ENCODE measurements at regions not wholly inside any gene's neighbourhood (a gene's known extent, or its start where the extent isn't known, plus 50 kb on each side); places are given as distances from the start of the nearest gene placed in this dataset.
"Not testable (repeated sequence)": the region's sequence is repeated elsewhere in the genome, so short reads cannot be mapped to it uniquely, and the experiment has no call there.

- H3K27me3 Mint-ChIP-seq (ENCODE audit: low read depth); ATAC-seq; CTCF ChIA-PET; H3K4me3 Mint-ChIP-seq; H3K36me3 Mint-ChIP-seq (ENCODE audit: low read depth); DNase-seq; H3K27ac Mint-ChIP-seq; POLR2A ChIA-PET; H3K9me3 Mint-ChIP-seq (ENCODE audit: insufficient read depth): not testable (repeated sequence)
- peaks cover 29% of the 10 kb centered on the region for H3K4me1 Mint-ChIP-seq (ENCODE audit: low read depth)
Observed at GRCh38 chr14:105892453-105893441, 366.4 kb downstream of the TMEM121 start.

DNA sequence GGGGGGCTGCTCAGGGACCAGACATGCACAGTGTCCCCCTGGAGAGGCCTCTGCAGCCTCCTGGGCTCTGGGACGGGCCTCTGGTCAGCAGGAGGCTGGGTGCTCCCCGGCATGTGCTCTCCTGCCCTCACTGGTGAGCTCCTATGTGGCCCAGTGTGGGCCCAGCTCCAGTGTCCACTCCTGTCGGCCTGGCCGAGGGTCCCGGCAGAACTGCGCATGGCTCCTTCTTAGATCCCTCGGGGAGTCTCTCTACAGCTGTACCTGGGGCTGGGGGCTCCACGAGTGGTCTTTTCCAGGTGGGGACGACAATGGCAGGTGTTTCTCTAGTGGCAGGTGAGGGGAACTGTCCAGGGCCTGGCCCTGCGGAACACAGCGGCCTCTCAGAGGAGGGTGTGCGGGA lies 367.3 kb downstream of the TMEM121 start:
- ATAC-seq; POLR2A ChIA-PET; DNase-seq; H3K36me3 Mint-ChIP-seq (ENCODE audit: low read depth); H3K27ac Mint-ChIP-seq; H3K9me3 Mint-ChIP-seq (ENCODE audit: insufficient read depth); CTCF ChIA-PET; H3K27me3 Mint-ChIP-seq (ENCODE audit: low read depth); H3K4me3 Mint-ChIP-seq: not testable (repeated sequence)
- peaks cover 33% of the 10 kb centered on the region for H3K4me1 Mint-ChIP-seq (ENCODE audit: low read depth)

GRCh38 chr14:105894125-105894977 lies 368.0 kb downstream of the TMEM121 start:
- Mint-ChIP-seq H3K36me3 (ENCODE audit: low read depth) (no peaks in the 10 kb centered on the region), H3K4me3 (no peak overlapping the region), H3K9me3 (ENCODE audit: insufficient read depth) (no peaks in the 10 kb centered on the region), H3K27ac (no peak overlapping the region), H3K27me3 (ENCODE audit: low read depth) (peaks cover 3% of the 10 kb centered on the region), H3K4me1 (ENCODE audit: low read depth) (peaks cover 33% of the 10 kb centered on the region)
- ChIA-PET CTCF (no interaction called here), POLR2A (no interaction called here)
- ATAC-seq = no peak
- DNase-seq = no peak

DNA sequence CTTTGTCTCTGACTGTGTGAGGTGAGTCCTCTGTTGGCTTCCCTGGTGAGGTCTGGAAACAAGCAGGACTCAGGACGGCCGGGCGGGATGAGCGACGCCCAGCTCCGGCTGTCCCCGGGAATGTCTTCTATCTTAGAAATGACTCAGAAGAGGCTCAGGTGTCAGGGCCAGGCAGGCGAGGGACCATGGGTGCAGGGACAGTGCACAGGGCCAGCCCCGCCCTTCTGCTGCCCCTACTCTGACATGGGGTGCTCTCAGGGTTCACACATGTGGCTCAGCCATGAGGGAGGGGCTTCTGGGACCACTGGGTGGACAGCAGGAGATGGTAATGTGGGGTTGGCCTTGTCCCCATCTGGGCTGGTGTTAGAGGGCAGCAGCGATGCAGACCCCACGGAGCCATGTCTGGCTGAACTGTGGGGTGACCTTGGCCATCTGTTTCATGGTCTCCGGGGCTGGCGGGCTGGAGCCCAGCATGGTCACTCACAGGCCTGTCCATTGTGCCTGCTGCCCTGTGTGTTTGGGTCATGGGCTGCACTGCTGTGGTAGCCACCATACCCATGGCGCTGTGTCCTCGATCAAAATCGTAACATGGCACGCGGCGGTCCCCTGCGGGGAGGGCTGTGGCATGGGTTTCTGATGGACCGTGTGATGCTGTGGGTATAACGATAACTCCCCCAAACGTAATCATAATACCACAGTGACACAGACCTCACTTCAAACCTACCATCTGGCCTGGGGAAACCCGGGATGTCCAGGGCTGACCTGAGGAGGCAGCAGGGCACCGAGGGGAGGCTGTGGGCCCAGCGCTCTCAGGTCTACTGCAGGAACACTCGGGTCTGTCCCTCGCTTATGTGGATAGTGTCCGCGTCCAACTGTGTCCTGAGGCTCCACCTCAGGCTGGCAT lies 368.8 kb downstream of the TMEM121 start:
- no peak overlapping the region for H3K4me3 Mint-ChIP-seq
- DNase-seq (no peak), ATAC-seq (no peak)
- ChIA-PET CTCF (no interaction called here), POLR2A (no interaction called here)
- H3K27me3 Mint-ChIP-seq (ENCODE audit: low read depth) = peaks cover 3% of the 10 kb centered on the region
- no peaks in the 10 kb centered on the region for H3K9me3 Mint-ChIP-seq (ENCODE audit: insufficient read depth)
- peaks cover 32% of the 10 kb centered on the region for H3K4me1 Mint-ChIP-seq (ENCODE audit: low read depth)
- H3K36me3 Mint-ChIP-seq (ENCODE audit: low read depth) = no peaks in the 10 kb centered on the region
- no peak overlapping the region for H3K27ac Mint-ChIP-seq

DNA sequence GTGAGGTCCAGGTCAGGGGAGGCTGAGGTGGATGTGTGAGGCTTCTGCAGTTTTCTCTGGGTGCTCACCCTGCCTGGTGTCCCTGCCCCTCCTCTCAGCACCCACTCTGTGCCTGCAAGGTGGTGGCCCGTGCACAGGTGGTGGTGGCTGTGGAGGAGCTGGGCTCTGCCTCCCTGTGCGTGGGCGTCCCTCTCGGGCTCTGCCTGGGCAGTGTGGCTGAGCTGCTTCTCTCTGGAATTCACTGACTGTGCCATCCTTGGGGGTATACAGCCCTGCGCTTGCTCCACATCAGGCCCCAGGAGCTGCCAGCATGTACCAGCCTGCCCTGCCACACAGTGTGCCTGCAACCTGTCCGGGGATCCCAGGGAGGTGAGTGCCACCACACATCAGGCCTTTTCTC lies 369.8 kb downstream of the TMEM121 start:
- H3K27ac Mint-ChIP-seq; CTCF ChIA-PET; ATAC-seq; H3K4me3 Mint-ChIP-seq; H3K27me3 Mint-ChIP-seq (ENCODE audit: low read depth); POLR2A ChIA-PET; H3K9me3 Mint-ChIP-seq (ENCODE audit: insufficient read depth); DNase-seq; H3K36me3 Mint-ChIP-seq (ENCODE audit: low read depth): not testable (repeated sequence)
- H3K4me1 Mint-ChIP-seq (ENCODE audit: low read depth) = peaks cover 32% of the 10 kb centered on the region

DNA sequence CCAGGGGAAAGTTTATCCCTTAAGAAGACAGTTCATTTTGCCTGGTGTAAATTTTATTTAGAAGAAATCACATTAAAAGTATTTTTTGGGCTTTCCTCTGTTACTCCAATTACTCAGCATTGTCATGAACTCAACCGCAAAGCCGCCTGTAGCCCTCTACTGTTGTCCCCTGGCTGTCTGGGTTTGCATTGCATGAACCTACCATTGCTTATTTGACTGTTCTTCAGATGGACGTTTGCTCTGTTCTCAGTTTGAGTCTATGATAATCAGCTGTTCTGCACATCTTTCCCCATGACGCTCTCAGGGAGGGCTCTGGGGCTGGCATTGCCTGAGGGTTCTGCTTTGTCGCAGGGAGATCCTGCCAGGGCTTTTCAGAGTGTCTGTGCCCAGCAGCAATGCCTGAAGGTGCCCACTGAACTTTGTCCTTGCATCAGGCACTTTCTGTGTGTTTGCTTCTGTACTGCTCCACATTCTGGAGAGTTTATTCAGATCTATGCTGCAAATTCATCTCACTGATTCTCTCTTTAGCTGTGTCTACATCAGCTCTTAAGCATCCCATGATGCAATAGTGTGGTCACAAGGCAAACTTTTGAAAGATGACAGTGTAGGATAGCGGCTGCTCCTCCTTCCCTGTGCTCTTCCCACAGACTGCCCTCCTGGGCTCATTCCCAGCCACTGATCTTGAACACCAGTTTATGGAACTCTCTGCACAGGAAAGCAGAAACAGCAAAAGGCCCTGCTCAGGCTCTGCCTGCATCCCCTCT lies 370.8 kb downstream of the TMEM121 start:
- H3K9me3 Mint-ChIP-seq (ENCODE audit: insufficient read depth); ATAC-seq; H3K4me3 Mint-ChIP-seq; CTCF ChIA-PET; POLR2A ChIA-PET; H3K27me3 Mint-ChIP-seq (ENCODE audit: low read depth); H3K36me3 Mint-ChIP-seq (ENCODE audit: low read depth): not testable (repeated sequence)
- H3K27ac Mint-ChIP-seq = peak overlapping the region; percentile 22
- H3K4me1 Mint-ChIP-seq (ENCODE audit: low read depth) = peaks cover 32% of the 10 kb centered on the region
- peak; percentile 36 for DNase-seq

DNA sequence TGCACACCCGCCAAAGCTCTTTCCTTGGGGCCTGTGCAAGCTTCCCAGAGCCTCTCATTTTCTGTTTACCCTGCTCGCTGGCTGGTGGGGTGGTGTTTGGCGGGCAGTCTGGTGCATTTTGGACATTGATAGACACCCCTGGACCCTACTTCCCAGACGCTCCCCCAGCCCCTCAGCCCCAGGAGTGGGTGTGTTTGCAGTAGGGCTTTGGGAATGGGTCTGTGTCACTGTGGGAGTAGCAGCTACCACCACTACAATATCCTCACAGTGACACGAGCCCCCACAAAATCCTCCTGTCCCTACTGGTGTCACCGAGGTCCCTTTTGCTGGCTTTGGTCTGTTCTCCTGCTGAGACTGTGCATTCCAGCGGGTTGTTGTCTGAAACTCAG lies 371.3 kb downstream of the TMEM121 start:
- H3K27me3 Mint-ChIP-seq (ENCODE audit: low read depth) = peaks cover 5% of the 10 kb centered on the region
- no peak overlapping the region for H3K4me3 Mint-ChIP-seq
- no peaks in the 10 kb centered on the region for H3K36me3 Mint-ChIP-seq (ENCODE audit: low read depth)
- no peaks in the 10 kb centered on the region for H3K9me3 Mint-ChIP-seq (ENCODE audit: insufficient read depth)
- peaks cover 32% of the 10 kb centered on the region for H3K4me1 Mint-ChIP-seq (ENCODE audit: low read depth)
- POLR2A ChIA-PET = no interaction called here
- DNase-seq = no peak
- ATAC-seq = no peak
- CTCF ChIA-PET = no interaction called here
- no peak overlapping the region for H3K27ac Mint-ChIP-seq

DNA sequence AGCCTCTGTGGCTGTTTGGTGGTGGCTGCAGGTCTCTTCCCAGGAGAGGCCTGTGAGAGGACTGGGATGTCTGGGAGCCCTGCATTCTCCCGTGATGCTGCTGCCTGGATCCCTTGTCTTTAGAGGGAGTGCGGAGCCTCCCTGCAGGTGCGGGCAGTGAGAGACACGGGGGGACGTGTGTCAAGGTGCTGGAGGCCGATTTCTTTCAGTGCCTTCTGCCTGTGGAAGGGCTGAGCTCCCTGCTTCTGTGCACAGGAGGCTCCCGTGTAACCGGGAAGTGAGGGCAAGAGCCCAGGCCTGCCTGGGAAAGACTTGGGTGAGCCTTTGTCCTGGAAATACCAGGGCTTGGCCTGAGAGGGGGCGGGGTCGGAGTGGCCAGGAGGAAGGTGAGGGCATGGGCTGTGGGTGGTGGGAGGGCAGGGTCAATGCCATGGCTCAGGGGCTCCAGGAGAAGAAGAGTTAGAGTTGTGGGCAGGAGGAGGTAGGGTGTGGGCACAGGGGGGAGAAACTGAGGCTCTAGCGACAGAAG lies 372.2 kb downstream of the TMEM121 start:
- no peaks in the 10 kb centered on the region for H3K36me3 Mint-ChIP-seq (ENCODE audit: low read depth)
- peak overlapping the region; percentile 60 for H3K27ac Mint-ChIP-seq
- H3K4me1 Mint-ChIP-seq (ENCODE audit: low read depth) = peaks cover 32% of the 10 kb centered on the region
- ChIA-PET CTCF (no interaction called here), POLR2A (no interaction called here)
- no peak overlapping the region for H3K4me3 Mint-ChIP-seq
- no peak for ATAC-seq
- no peaks in the 10 kb centered on the region for H3K9me3 Mint-ChIP-seq (ENCODE audit: insufficient read depth)
- DNase-seq = no peak
- peaks cover 5% of the 10 kb centered on the region for H3K27me3 Mint-ChIP-seq (ENCODE audit: low read depth)

- no peaks in the 10 kb centered on the region for H3K9me3 Mint-ChIP-seq (ENCODE audit: insufficient read depth)
Observed at GRCh38 chr14:105899071-105899641, 372.8 kb downstream of the TMEM121 start.

DNA sequence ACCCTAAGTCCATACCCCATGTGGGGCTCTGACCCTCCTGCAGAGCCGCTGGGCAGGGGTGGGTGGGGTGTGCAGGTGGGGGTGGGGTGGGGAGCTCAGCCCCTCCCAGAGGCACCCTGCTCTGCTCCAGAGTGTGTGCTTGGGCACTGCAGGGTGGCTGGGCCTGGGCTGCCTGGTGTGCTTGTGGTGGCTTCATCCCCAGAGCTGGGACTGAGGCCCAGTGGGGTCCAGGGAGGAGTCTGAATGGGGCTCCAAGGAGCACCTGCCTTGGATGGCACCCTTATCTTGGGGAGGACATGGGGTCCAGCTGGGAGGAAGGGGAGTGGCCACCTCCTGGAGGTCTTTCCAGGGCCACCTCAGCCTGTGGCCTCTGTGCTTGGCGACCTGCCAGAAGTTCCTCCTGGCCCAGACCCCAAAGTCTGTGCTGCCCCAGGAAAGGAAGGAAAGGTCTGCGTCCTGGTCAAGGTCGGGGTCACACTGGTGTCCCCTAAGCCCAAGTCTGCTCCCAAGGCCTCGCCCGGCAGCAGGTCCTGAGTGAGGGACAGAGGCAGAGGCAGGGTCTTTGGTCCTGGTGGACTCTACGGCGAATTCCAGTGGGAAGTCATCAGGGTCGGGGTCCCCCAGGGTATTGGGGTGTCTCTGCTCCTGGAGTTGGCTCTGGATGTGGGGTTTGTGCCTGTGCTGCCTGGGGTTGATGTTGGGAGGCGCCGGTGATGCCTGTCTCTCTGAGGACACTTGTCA lies 373.4 kb downstream of the TMEM121 start:
- H3K27ac Mint-ChIP-seq = no peak overlapping the region
- CTCF ChIA-PET = no interaction called here
- DNase-seq (no peak), ATAC-seq (no peak)
- H3K27me3 Mint-ChIP-seq (ENCODE audit: low read depth) = peaks cover 5% of the 10 kb centered on the region
- no peaks in the 10 kb centered on the region for H3K36me3 Mint-ChIP-seq (ENCODE audit: low read depth)
- H3K4me3 Mint-ChIP-seq = no peak overlapping the region
- H3K4me1 Mint-ChIP-seq (ENCODE audit: low read depth) = peaks cover 32% of the 10 kb centered on the region
- POLR2A ChIA-PET = no interaction called here
- no peaks in the 10 kb centered on the region for H3K9me3 Mint-ChIP-seq (ENCODE audit: insufficient read depth)

More at GRCh38 chr14:105899071-105899641, 372.8 kb downstream of the TMEM121 start:
- Mint-ChIP-seq H3K27me3 (ENCODE audit: low read depth) (peaks cover 5% of the 10 kb centered on the region), H3K27ac (peak overlapping the region; percentile 60), H3K4me1 (ENCODE audit: low read depth) (peaks cover 32% of the 10 kb centered on the region), H3K36me3 (ENCODE audit: low read depth) (no peaks in the 10 kb centered on the region), H3K4me3 (no peak overlapping the region)
- ATAC-seq (no peak), DNase-seq (peak; percentile 24)
- ChIA-PET CTCF (no interaction called here), POLR2A (no interaction called here)

All from activated CD8-positive, alpha-beta T cell treated with anti-CD3 and anti-CD28 coated beads, Interleukin-2, amount 10 ng/mL, durations not matched to agents 7 days and 5 days (primary cell).